AG04449 (cell line): ENCODE measurements at regions not wholly inside any gene's neighbourhood (a gene's known extent, or its start where the extent isn't known, plus 50 kb on each side); places are given as distances from the start of the nearest gene placed in this dataset.
A peak's percentile ranks its signal among the peaks of the same experiment; 100 is the strongest.

Source experiments
- CTCF ChIA-PET: fragments of 350-600 bp; formaldehyde crosslinking; extraction: SDS; loops from one replicate; lab custom pipeline; 2021; ENCODE audit warnings: antibody characterized with exemption; lab: Yijun Ruan, JAX
- POLR2A ChIA-PET: fragments of 400-600, 350-600 bp; formaldehyde crosslinking; extraction: SDS; loops from one replicate; lab custom pipeline; 2020; ENCODE audit warnings: antibody characterized with exemption, inconsistent platforms; lab: Yijun Ruan, JAX
- DNase-seq: peaks from one replicate; pipeline ENCODE4 v3.0.0-alpha.2; 2010; ENCODE audit warnings: low read depth, low spot score
- H3K4me3 ChIP-seq: 2 replicates; pipeline ENCODE4 v1.5.1; 2011; ENCODE audit warnings: low read depth, mild to moderate bottlenecking, control low read depth, low read length
- CTCF ChIP-seq: IDR thresholded peaks from one replicate; pipeline ENCODE4 v1.5.1; 2011; ENCODE audit warnings: mild to moderate bottlenecking, moderate library complexity, low read length, control low read depth, inconsistent platforms; ENCODE audit not compliant: insufficient read depth; ENCODE audit errors: missing control alignments

GRCh38 chr3:80023010-80023409, 255.2 kb upstream of the ROBO1 start:
- no peak for DNase-seq
- CTCF ChIA-PET = no interaction called here
- no peak for TF ChIP-seq CTCF
- POLR2A ChIA-PET = no interaction called here
- H3K4me3 ChIP-seq = no peak overlapping the region

- DNase-seq = no peak
- ChIA-PET POLR2A (no interaction called here), CTCF (no interaction called here)
- TF ChIP-seq CTCF = no peak
- no peak overlapping the region for H3K4me3 ChIP-seq
Measured at GRCh38 chr3:80018375-80018774, 250.6 kb upstream of the ROBO1 start.

- no peak for DNase-seq
- TF ChIP-seq CTCF = no peak
- no peak overlapping the region for H3K4me3 ChIP-seq
- ChIA-PET CTCF (no interaction called here), POLR2A (no interaction called here)
Measured at GRCh38 chr3:80017369-80017768, 249.6 kb upstream of the ROBO1 start.

GRCh38 chr3:80014576-80014975, 246.8 kb upstream of the ROBO1 start:
- CTCF ChIA-PET = no interaction called here
- POLR2A ChIA-PET = no interaction called here
- H3K4me3 ChIP-seq = no peak overlapping the region
- peak; percentile 14 for DNase-seq
- no peak for TF ChIP-seq CTCF

GRCh38 chr3:80010021-80010571, 242.3 kb upstream of the ROBO1 start:
- DNase-seq = no peak
- ChIA-PET POLR2A (no interaction called here), CTCF (no interaction called here)
- no peak for TF ChIP-seq CTCF
- H3K4me3 ChIP-seq = no peak overlapping the region

GRCh38 chr3:80007522-80007921, 239.7 kb upstream of the ROBO1 start:
- ChIA-PET CTCF (no interaction called here), POLR2A (no interaction called here)
- H3K4me3 ChIP-seq = no peak overlapping the region
- no peak for DNase-seq
- no peak for TF ChIP-seq CTCF
